Activated T-cell treated with anti-CD3 and anti-CD28 coated beads, Interleukin-2, amount 50 U/mL, for 4 hours (primary cell): ENCODE measurements at regions not wholly inside any gene's neighbourhood (a gene's known extent, or its start where the extent isn't known, plus 50 kb on each side); places are given as distances from the start of the nearest gene placed in this dataset.
"Not testable (repeated sequence)": the region's sequence is repeated elsewhere in the genome, so short reads cannot be mapped to it uniquely, and the experiment has no call there.

Source experiments
- ATAC-seq, 2 donors: fragments of 200-7000 bp; cut with Tn5 transposase; one replicate each; pipeline ENCODE4 v1.10.0; 2021
- DNase-seq: peaks from one replicate; pipeline ENCODE4 v3.0.0-alpha.2; 2020
- H3K27me3 Mint-ChIP-seq: one replicate; pipeline ENCODE4 v1.8.0; 2021; ENCODE audit warnings: low read depth, mixed read lengths
- H3K36me3 Mint-ChIP-seq: one replicate; pipeline ENCODE4 v1.8.0; 2022; ENCODE audit warnings: mixed read lengths; ENCODE audit not compliant: insufficient read depth
- H3K4me1 Mint-ChIP-seq: one replicate; pipeline ENCODE4 v1.8.0; 2021; ENCODE audit warnings: low read depth, mixed read lengths
- H3K4me3 Mint-ChIP-seq: one replicate; pipeline ENCODE4 v1.8.0; 2021; ENCODE audit warnings: mild to moderate bottlenecking, moderate library complexity, mixed read lengths
- H3K9me3 Mint-ChIP-seq: one replicate; pipeline ENCODE4 v1.8.0; 2021; ENCODE audit warnings: mixed read lengths

DNA sequence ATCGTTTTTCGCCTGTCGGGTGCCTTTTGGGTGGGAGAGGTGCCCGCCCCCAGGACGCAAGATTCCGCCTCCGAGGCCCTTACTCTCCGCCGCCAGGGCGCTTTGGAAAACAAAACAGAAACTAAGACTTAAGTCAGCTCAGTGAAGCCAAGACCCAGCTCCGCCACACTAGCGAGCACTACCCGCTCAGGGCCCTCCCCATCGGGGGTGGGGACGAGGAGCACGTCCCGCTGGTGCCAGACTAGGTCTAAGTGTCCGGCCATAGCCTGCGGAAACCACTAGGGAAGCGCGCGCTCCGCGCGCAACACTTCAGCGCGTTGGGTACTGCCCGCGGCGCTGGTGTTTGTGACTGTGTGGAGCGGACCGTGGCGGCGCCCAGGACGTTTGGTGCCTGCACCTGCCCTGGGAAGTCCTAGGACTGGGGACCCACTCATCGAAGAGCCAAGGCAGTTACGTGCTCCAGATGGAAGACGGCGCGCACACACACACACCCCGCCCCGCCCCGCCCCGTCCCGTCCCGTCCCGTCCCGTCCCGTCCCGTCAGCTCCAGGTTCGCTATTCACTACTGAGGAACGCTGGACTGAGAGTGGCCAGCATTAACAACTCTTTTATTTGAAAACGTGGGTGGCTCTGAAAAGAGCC lies 57.6 kb upstream of the BOLA1 start:
- H3K27me3 Mint-ChIP-seq, H3K9me3 Mint-ChIP-seq, H3K36me3 Mint-ChIP-seq, H3K4me3 Mint-ChIP-seq, DNase-seq: not testable (repeated sequence)
- peaks cover 24% of the 10 kb centered on the region for H3K4me1 Mint-ChIP-seq
- ATAC-seq, result peak; percentile 60 to 62

DNA sequence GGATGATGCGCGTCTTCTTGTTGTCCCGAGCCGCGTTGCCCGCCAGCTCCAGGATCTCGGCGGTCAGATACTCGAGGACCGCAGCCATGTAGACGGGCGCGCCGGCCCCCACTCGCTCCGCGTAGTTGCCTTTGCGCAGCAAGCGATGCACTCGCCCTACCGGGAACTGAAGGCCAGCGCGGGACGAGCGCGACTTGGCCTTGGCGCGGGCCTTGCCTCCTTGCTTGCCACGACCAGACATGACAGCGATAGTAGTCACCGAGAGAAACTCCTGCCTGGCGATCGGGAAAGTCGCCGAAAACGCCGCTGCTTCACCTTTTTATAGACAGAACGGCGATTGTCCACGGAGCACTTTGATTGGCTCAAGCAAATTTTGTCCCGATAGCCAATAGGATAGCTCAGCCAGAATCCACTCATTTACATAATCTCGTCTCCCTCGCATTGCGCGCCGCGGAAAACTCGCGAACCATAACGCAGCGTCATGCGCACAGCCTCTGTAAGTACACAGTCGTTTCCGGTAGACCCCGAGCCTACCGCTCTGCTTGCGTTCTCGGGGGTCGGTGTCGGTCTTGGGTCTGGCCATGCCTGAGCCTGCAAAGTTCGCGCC lies 56.8 kb upstream of the BOLA1 start:
- not testable (repeated sequence) for H3K27me3 Mint-ChIP-seq, H3K4me3 Mint-ChIP-seq, DNase-seq, H3K9me3 Mint-ChIP-seq
- peaks cover 11% of the 10 kb centered on the region for H3K36me3 Mint-ChIP-seq
- peaks cover 32% of the 10 kb centered on the region for H3K4me1 Mint-ChIP-seq
- peak; percentile 65 to 71 for ATAC-seq

DNA sequence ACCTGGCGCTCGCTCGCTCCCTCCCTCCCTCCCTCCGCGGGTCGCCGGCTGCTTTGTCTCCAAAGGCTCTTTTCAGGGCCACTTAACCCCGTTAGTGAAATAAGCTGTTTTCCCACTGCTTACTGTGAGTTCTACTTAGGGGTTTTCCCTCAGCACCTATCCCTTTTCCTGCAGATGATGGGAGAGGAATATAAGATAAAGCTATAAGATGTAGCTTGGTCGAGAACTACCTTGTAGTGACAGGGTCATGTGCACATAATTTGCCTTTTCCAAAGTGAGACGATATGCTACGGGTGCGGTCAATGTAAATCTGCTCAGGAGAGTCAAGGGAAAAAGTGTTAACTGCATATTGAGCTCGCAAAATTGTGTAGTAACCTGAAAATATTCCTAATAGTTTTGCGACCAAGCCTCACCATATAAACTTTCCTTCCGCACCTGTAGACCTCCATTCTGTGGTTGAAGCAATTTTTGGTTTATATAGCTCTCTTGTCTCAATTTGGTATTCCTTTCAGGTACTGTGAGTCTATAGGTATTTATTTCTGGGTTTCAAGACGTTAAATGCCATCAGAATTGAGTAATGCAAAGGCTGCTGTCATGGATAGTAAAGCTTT lies 55.8 kb upstream of the BOLA1 start:
- H3K4me1 Mint-ChIP-seq, result peaks cover 41% of the 10 kb centered on the region
- peak overlapping the region; percentile 85 for H3K4me3 Mint-ChIP-seq
- ATAC-seq, result no peak
- H3K27me3 Mint-ChIP-seq, result no peaks in the 10 kb centered on the region
- no peaks in the 10 kb centered on the region for H3K9me3 Mint-ChIP-seq
- H3K36me3 Mint-ChIP-seq, result peaks cover 11% of the 10 kb centered on the region
- no peak for DNase-seq

DNA sequence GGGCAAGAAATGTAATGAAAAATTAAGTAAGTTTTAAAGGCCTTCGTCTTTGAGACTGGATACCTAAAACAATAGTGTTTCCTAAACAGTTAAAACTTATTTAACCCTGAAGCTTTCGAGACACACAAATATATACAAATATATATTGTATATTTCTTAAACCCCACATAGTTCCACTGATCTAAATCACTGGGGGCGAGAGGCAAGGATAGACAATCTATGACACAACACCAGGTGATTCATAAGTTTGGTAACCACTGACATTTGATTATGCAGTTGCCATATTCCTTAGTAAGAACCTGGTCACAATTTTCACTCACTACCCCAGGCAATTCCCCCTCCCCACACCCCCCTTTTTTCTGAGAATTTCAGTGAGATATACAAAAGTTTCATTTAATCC lies 55.3 kb upstream of the BOLA1 start:
- Mint-ChIP-seq H3K4me3 (peak overlapping the region; percentile 85), H3K36me3 (peaks cover 11% of the 10 kb centered on the region), H3K9me3 (no peaks in the 10 kb centered on the region), H3K27me3 (no peaks in the 10 kb centered on the region), H3K4me1 (peaks cover 46% of the 10 kb centered on the region)
- ATAC-seq, result peak in 1 of 2 donors; percentile 4
- DNase-seq, result peak; percentile 23

DNA sequence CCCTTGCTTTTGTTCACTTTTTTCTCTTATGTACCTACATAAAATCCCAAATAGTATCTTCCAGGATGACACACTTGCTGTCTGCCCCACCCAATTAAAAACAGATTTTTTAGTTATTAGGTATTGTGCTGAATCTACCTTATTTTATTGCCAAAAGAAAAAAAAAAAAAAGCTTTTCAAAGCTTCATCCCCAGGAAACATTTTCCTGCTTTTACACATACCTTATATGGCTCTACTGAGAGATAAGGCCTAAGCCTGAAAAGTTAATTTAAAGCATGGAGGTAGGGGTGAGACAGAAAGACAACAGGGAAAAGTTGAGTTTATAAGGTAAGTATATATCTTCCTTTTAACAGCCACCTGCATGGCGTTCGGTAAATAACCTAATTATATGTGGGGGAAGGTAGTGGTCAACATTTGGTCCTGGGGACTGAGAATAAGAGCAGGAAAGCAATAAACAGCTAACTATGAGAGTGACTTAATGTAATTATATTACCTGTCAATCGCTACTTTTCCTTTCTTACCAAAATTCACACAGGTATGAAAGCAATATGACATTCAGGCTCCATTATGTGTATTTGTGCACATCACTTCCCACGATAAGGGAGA lies 54.6 kb upstream of the BOLA1 start:
- H3K4me1 Mint-ChIP-seq, result peaks cover 53% of the 10 kb centered on the region
- no peaks in the 10 kb centered on the region for H3K27me3 Mint-ChIP-seq
- ATAC-seq (no peak), DNase-seq (no peak)
- H3K4me3 Mint-ChIP-seq, result peak overlapping the region; percentile 61
- H3K9me3 Mint-ChIP-seq, result no peaks in the 10 kb centered on the region
- peaks cover 11% of the 10 kb centered on the region for H3K36me3 Mint-ChIP-seq

DNA sequence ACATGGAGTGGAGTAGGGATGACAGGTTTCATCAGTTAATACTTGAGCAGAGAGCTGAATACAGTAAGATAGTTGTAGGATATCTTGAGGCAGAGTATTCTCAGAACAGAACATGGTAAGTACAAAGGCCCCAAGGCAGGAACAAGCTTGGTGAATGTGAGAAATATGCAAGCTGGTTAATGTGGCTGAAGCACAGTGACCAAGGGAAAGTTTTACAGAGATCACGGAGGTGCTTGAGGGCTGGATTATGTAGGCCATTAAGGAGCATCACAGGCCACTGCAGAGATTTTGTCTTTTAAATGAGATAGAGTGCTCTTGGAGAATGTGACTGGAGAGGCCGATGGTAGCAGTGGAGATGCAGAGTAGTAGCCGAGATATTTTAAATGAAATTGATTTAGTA lies 54.0 kb upstream of the BOLA1 start:
- peaks cover 56% of the 10 kb centered on the region for H3K4me1 Mint-ChIP-seq
- H3K4me3 Mint-ChIP-seq, result peak overlapping the region; percentile 61
- no peaks in the 10 kb centered on the region for H3K27me3 Mint-ChIP-seq
- no peak for ATAC-seq
- no peaks in the 10 kb centered on the region for H3K9me3 Mint-ChIP-seq
- no peak for DNase-seq
- peaks cover 11% of the 10 kb centered on the region for H3K36me3 Mint-ChIP-seq

DNA sequence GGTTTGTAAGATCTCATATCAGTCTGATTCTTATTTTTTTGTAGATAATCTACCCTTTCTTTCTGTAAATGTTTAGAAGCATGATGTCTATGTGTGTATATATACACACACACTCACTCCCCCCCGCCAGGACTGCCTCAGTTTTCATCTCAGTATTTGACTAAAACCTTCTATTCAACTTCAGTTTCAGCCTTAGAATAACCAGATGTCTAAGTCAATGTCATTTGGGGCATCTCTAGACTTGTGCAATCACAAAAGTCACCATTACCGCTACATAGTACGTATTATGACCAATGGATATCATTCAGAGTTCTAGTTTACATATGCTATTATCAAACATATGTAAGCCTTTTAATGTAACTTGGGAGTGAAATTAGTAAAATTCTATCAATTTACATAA lies 53.3 kb upstream of the BOLA1 start:
- peak overlapping the region; percentile 61 for H3K4me3 Mint-ChIP-seq
- DNase-seq, result no peak
- no peaks in the 10 kb centered on the region for H3K9me3 Mint-ChIP-seq
- H3K4me1 Mint-ChIP-seq, result peaks cover 56% of the 10 kb centered on the region
- H3K36me3 Mint-ChIP-seq, result peaks cover 11% of the 10 kb centered on the region
- ATAC-seq, result no peak
- H3K27me3 Mint-ChIP-seq, result no peaks in the 10 kb centered on the region

DNA sequence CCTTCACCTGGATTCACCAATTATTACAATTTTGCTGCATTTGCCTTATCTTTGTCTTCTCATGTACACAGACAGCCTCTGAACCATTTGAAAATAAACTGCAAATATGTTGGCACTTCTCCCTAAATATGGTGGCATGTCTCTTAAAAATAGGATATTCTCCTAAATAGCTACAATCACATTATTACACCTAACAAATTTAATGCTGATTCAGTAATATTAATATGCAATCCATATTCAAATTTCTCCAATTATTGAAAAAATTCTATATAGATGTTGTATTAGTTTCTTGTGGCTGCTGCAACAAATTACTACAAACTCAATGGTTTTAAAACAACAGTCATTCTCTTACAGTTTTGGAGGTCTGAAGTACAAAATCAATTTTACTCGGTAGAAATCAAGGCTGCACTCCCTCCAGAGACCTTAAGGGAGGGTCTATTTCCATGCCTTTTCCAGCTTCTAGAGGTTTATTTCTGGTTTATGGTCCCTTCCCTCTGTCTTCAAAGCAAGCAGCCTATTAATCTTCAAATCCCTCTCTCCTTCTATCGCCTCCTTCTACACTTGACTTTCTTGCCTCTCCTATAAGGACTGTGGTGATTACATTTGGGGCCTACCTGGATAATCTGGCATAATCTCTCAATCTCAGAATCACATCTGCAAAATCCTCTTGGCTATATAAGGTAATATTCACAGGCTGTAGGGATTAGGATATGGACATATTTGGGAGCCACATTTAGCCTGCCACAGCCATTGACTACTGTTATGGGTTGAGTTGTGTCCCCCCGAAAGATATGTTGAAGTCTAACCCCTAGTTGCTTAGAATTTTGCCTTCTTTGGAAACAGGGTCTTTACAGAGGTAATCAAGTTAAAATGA lies 52.5 kb upstream of the BOLA1 start:
- H3K36me3 Mint-ChIP-seq, result peaks cover 11% of the 10 kb centered on the region
- no peak for DNase-seq
- H3K4me3 Mint-ChIP-seq, result no peak overlapping the region
- H3K9me3 Mint-ChIP-seq, result no peaks in the 10 kb centered on the region
- H3K27me3 Mint-ChIP-seq, result no peaks in the 10 kb centered on the region
- H3K4me1 Mint-ChIP-seq, result peaks cover 56% of the 10 kb centered on the region
- ATAC-seq, result no peak

DNA sequence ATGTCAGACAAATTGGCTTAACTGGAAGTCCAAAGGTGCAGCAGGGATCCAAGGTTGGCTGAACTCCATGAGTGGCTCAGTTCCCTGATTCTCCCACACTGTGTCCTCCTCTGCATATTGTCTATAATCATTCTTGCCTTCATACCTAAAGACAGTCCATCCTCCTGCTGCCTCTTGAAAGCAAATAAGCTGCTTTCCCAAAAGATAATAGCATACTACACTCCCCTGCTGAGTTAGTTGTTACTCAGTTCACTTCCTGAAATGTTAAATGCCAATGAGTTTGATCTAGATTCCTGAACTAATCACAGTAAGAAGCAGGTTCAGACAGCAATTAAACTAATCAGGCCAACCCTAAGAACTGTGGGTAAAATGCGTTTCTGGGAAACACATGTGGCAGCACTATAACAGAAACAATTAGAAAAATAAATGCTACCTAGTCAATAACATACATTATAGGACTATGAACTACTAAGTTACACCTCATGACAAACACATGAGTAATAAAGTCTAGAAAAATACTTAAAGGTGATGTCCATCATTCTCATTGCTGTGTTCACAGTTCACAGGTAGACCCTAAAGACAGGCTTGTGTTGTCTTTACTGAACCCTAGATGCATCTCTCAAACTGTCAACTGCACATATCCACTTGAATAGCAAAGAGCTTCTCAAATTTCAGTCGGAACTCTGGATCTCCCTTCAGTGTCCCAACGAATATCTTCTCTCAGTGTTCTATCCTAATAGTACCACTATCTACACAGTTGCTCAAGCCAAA lies 50.8 kb upstream of the BOLA1 start:
- Mint-ChIP-seq H3K9me3 (no peaks in the 10 kb centered on the region), H3K4me3 (peak overlapping the region; percentile 83), H3K27me3 (no peaks in the 10 kb centered on the region), H3K36me3 (peaks cover 11% of the 10 kb centered on the region), H3K4me1 (peaks cover 56% of the 10 kb centered on the region)
- ATAC-seq (no peak), DNase-seq (no peak)

DNA sequence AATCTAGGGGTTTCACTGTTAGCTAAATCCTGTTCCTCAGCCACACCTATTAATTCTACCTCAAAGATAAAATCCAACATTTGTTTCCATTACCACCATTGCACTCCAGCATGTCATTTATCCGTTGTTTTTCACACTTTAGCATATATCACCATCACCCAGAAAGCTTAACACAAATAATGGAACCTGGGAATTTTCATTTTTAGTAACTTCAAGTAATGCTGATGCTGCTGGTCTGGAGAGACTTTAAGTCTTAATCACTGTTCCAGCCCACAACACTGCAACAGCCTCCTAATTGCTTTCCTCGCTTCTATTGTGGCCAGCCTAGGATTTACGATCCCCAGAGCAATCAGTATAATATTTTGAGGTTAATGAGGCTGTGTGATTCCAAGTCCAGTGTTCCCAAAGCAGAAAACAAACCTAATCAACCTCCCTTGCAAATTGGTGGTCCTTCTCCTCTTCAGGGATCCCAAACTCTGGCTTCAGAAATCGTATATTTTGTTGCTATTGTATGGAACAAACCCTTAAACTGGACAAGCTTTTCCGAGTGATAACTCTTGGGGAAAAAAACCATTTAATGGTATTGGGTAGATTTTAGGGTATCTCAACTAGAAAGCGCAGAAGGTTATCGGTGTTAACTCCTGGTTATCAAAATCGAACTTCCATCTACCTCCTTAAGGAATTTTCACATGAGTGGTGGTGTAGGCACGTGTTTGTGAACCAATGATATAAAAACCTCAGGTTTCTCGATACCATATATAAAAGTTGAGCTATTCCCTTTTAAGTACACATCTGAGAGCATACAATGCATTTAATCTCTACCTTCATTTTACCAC lies 50.0 kb upstream of the BOLA1 start:
- no peaks in the 10 kb centered on the region for H3K9me3 Mint-ChIP-seq

More for the DNA sequence above, 50.0 kb upstream of the BOLA1 start:
- ATAC-seq (no peak), DNase-seq (no peak)
- Mint-ChIP-seq H3K27me3 (no peaks in the 10 kb centered on the region), H3K4me1 (peaks cover 54% of the 10 kb centered on the region), H3K4me3 (peak overlapping the region; percentile 83), H3K36me3 (peaks cover 11% of the 10 kb centered on the region)
